PC-3 (cell line): ENCODE measurements at regions not wholly inside any gene's neighbourhood (a gene's known extent, or its start where the extent isn't known, plus 50 kb on each side); places are given as distances from the start of the nearest gene placed in this dataset.

Experiments used
- ATAC-seq: fragments of 200-7000 bp; cut with Tn5 transposase; 2 replicates; pipeline ENCODE4 v1.9.1; 2020; ENCODE audit warnings: mild to moderate bottlenecking, moderate library complexity
- BruUV-seq: library from RNA; stranded (reverse); fragments of 400-500 nt; replicated peaks from 2 replicates; lab custom pipeline; 2021; lab: Mats Ljungman, UMichigan
- CTCF ChIA-PET: fragments of 300-600 bp; sonication (Branson Sonifier 250); formaldehyde crosslinking; loops from one replicate; lab custom pipeline; 2022; ENCODE audit warnings: antibody characterized with exemption; lab: Charles Lee
- POLR2A ChIA-PET: fragments of 300-600 bp; sonication (Branson Sonifier 250); formaldehyde crosslinking; loops from one replicate; lab custom pipeline; 2022; ENCODE audit warnings: antibody characterized with exemption; ENCODE audit not compliant: unreplicated experiment; lab: Charles Lee
- DNase-seq: peaks from one replicate; pipeline ENCODE4 v3.0.0-alpha.2; 2015
- H2AFZ ChIP-seq: fragments of 300-600 bp; sonication (generic); 2 replicates; pipeline ENCODE4 v1.6.0; 2016; ENCODE audit warnings: antibody characterized with exemption, low read length
- H3F3A ChIP-seq: fragments of 300-600 bp; sonication (generic); one replicate; pipeline ENCODE4 v1.6.0; 2017; ENCODE audit warnings: antibody characterized with exemption, low read length, control low read depth, mild to moderate bottlenecking; ENCODE audit not compliant: unreplicated experiment
- H3K27ac ChIP-seq: fragments of 300-600 bp; sonication (generic); 2 replicates; pipeline ENCODE4 v1.5.1; 2016; ENCODE audit warnings: mild to moderate bottlenecking, low read length
- H3K27me3 ChIP-seq: fragments of 300-600 bp; sonication (generic); 2 replicates; pipeline ENCODE4 v1.6.1; 2016; ENCODE audit warnings: low read length, mixed read lengths
- H3K36me3 ChIP-seq: fragments of 300-600 bp; sonication (generic); 2 replicates; pipeline ENCODE4 v1.6.1; 2016; ENCODE audit warnings: low read depth, mixed run types, low read length, mixed read lengths
- H3K4me1 ChIP-seq: fragments of 300-600 bp; sonication (generic); 2 replicates; pipeline ENCODE4 v1.5.1; 2016; ENCODE audit warnings: low read length; ENCODE audit not compliant: insufficient read depth
- H3K4me2 ChIP-seq: fragments of 300-600 bp; sonication (generic); 2 replicates; pipeline ENCODE4 v1.6.0; 2016; ENCODE audit warnings: low read length
- H3K4me3 ChIP-seq: fragments of 300-600 bp; sonication (generic); 2 replicates; pipeline ENCODE4 v1.5.1; 2016; ENCODE audit warnings: mild to moderate bottlenecking, low read length, mixed read lengths
- H3K79me2 ChIP-seq: fragments of 300-600 bp; sonication (generic); 2 replicates; pipeline ENCODE4 v1.6.1; 2017; ENCODE audit warnings: low read length, mixed read lengths
- H3K9ac ChIP-seq: fragments of 300-600 bp; sonication (generic); 2 replicates; pipeline ENCODE4 v1.6.0; 2016; ENCODE audit warnings: mild to moderate bottlenecking, low read length
- H3K9me2 ChIP-seq: fragments of 300-600 bp; sonication (generic); replicated peaks from 2 replicates; pipeline ENCODE4 v1.6.1; 2016; ENCODE audit warnings: mixed run types, low read length, mixed read lengths
- H3K9me3 ChIP-seq: fragments of 300-600 bp; sonication (generic); 2 replicates; pipeline ENCODE4 v1.6.1; 2016; ENCODE audit warnings: low read length, mixed read lengths
- H4K20me1 ChIP-seq: fragments of 300-600 bp; sonication (generic); 2 replicates; pipeline ENCODE4 v1.6.1; 2016; ENCODE audit warnings: low read length, mixed read lengths
- EZH2 ChIP-seq: fragments of 300-600 bp; sonication (generic); IDR thresholded peaks from one replicate; pipeline ENCODE4 v1.6.1; 2017; ENCODE audit warnings: antibody characterized with exemption, mild to moderate bottlenecking, low read length; ENCODE audit not compliant: unreplicated experiment
- EZH2phosphoT487 ChIP-seq: fragments of 300-600 bp; sonication (generic); IDR thresholded peaks from 2 replicates; pipeline ENCODE4 v1.6.1; 2018; ENCODE audit warnings: mild to moderate bottlenecking, antibody characterized with exemption, low read length, borderline replicate concordance
- intact Hi-C: fragments of 100-400 bp; cut with micrococcal nuclease; formaldehyde crosslinking; loops from 2 replicates; pipeline ENCODE4 v1.9.0; 2023
- TF ChIP-seq, protein P1 (sequence below): fragments of 300-600 bp; sonication (generic); conservative IDR thresholded peaks from 2 replicates; pipeline ENCODE4 v1.5.1; 2017; ENCODE audit warnings: antibody characterized with exemption, low read depth, mild to moderate bottlenecking, low read length

DNA sequence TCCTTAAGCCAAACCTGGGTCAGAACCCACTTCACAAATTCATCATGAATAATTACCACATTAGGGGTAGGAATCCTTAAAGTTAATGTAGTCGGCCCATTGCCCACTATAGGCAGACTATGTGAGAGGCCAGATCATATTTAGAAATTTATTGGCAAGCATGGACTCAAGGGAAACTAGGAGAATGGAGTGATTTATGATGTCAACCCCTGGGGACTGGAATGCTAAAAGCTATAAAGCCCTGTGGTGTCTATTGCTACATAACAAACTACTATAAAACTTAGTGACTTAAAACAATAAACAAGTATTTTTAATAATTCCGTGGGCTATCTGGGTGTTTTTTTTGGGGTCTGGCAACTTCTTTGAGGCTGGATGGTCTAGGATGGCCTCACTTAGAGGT is 93.9 kb downstream of the PPP1R2C start:
- Histone ChIP-seq H3K9me2 (no peaks in the 10 kb centered on the region), H3K4me3 (no peak overlapping the region), H2AFZ (no peak overlapping the region), H3K9ac (no peak overlapping the region), H3K4me1 (no peaks in the 10 kb centered on the region), H3K79me2 (no peaks in the 10 kb centered on the region), H3K36me3 (no peaks in the 10 kb centered on the region), H4K20me1 (no peaks in the 10 kb centered on the region), H3K9me3 (no peaks in the 10 kb centered on the region), H3K27ac (no peak overlapping the region), H3K27me3 (no peaks in the 10 kb centered on the region), H3K4me2 (no peak overlapping the region), H3F3A (no peaks in the 10 kb centered on the region)
- TF ChIP-seq, protein P1, sequence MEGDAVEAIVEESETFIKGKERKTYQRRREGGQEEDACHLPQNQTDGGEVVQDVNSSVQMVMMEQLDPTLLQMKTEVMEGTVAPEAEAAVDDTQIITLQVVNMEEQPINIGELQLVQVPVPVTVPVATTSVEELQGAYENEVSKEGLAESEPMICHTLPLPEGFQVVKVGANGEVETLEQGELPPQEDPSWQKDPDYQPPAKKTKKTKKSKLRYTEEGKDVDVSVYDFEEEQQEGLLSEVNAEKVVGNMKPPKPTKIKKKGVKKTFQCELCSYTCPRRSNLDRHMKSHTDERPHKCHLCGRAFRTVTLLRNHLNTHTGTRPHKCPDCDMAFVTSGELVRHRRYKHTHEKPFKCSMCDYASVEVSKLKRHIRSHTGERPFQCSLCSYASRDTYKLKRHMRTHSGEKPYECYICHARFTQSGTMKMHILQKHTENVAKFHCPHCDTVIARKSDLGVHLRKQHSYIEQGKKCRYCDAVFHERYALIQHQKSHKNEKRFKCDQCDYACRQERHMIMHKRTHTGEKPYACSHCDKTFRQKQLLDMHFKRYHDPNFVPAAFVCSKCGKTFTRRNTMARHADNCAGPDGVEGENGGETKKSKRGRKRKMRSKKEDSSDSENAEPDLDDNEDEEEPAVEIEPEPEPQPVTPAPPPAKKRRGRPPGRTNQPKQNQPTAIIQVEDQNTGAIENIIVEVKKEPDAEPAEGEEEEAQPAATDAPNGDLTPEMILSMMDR: no peak
- TF ChIP-seq EZH2phosphoT487: no peak
- TF ChIP-seq EZH2: no peak
- intact Hi-C loops: no loop called here
- BruUV-seq: no TSS peak
- ChIA-PET CTCF (no interaction called here), POLR2A (no interaction called here)
- ATAC-seq (no peak), DNase-seq (no peak)

DNA sequence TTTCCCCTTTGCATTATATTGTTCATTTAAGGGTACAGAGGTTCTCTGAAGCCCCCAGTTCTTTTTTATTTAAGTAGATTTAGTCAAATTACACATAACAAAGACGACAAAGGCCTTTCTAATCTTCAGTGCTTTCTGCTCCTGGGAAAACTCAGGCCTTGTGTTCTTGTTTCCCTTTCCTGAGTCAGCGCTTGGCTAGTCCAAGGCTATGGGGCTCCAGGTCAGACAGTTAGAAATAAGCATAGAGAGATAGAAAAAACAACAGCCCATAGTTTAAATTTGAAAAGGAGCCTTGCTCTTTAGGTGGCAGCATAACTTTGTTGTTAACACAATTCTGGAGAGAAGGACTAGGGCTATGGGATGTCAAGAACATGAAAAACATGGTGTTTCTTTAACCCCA is 97.3 kb downstream of the PPP1R2C start:
- POLR2A ChIA-PET: no interaction called here
- no peaks in the 10 kb centered on the region for H3K9me3 ChIP-seq
- H3K4me2 ChIP-seq: no peak overlapping the region
- H3F3A ChIP-seq: no peaks in the 10 kb centered on the region
- H4K20me1 ChIP-seq: no peaks in the 10 kb centered on the region
- no peak overlapping the region for H3K9ac ChIP-seq
- H3K27me3 ChIP-seq: no peaks in the 10 kb centered on the region
- ATAC-seq (no peak), DNase-seq (no peak)
- no TSS peak for BruUV-seq
- H3K27ac ChIP-seq: no peak overlapping the region
- no peaks in the 10 kb centered on the region for H3K4me1 ChIP-seq
- TF ChIP-seq, protein P1: no peak
- intact Hi-C loops: no loop called here
- CTCF ChIA-PET: no interaction called here
- H2AFZ ChIP-seq: no peak overlapping the region
- H3K79me2 ChIP-seq: no peaks in the 10 kb centered on the region
- H3K4me3 ChIP-seq: no peak overlapping the region
- H3K36me3 ChIP-seq: no peaks in the 10 kb centered on the region
- H3K9me2 ChIP-seq: no peaks in the 10 kb centered on the region

DNA sequence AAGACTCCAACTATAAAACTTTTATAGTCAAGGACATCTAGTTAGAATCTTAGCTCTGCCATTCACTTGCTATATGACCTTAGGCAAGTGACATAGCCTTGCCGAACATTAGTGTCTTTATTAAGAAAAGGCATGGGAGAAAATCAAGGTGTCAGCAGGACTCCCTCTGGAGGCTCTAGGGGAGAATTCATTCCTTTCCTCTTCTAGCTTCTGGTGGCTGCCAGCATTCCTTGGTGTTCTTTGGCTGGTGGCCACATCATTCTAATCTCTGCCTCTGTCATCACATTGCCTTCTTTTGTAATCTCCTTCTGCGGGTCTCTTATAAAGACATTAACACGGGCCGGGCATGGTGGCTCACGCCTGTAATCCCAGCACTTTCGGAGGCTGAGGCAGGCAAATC is 99.8 kb downstream of the PPP1R2C start:
- Histone ChIP-seq H3K4me3 (no peak overlapping the region), H3K9ac (no peak overlapping the region), H4K20me1 (no peaks in the 10 kb centered on the region), H3K36me3 (no peaks in the 10 kb centered on the region), H3K9me2 (no peaks in the 10 kb centered on the region), H2AFZ (no peak overlapping the region), H3K79me2 (no peaks in the 10 kb centered on the region), H3K27me3 (no peaks in the 10 kb centered on the region), H3K4me1 (no peaks in the 10 kb centered on the region), H3K27ac (no peak overlapping the region), H3K9me3 (no peaks in the 10 kb centered on the region), H3K4me2 (no peak overlapping the region), H3F3A (no peaks in the 10 kb centered on the region)
- TF ChIP-seq EZH2phosphoT487: no peak
- TF ChIP-seq EZH2: no peak
- TF ChIP-seq, protein P1: peak; percentile 32; the same call in 1 of the 2 replicates
- POLR2A ChIA-PET: no interaction called here
- intact Hi-C loops: no loop called here
- ATAC-seq (no peak), DNase-seq (peak; percentile 43)
- CTCF ChIA-PET: no interaction called here
- no TSS peak for BruUV-seq
